C4-2B (cell line): ENCODE measurements at regions not wholly inside any gene's neighbourhood (a gene's known extent, or its start where the extent isn't known, plus 50 kb on each side); places are given as distances from the start of the nearest gene placed in this dataset.

ENCODE experiments used
- CTCF ChIP-seq: fragments of 450-650 bp; conservative IDR thresholded peaks from 2 replicates; pipeline ENCODE4 v1.5.1; 2017; ENCODE audit warnings: mild to moderate bottlenecking
- ZFX ChIP-seq: fragments of 450-650 bp; IDR thresholded peaks from 2 replicates; pipeline ENCODE4 v1.6.1; 2017

GRCh38 chr1:56081736-56082135, 497.6 kb downstream of the PLPP3 start:
- no peak for TF ChIP-seq CTCF
- TF ChIP-seq ZFX, result no peak
